H1 (cell line): ENCODE measurements at regions not wholly inside any gene's neighbourhood (a gene's known extent, or its start where the extent isn't known, plus 50 kb on each side); places are given as distances from the start of the nearest gene placed in this dataset.

Experiments used
- HDAC6 ChIP-seq: IDR thresholded peaks from one replicate; pipeline ENCODE4 v1.7.1; 2012; ENCODE audit warnings: low read depth, mild to moderate bottlenecking, inconsistent platforms, low read length, moderate library complexity

DNA sequence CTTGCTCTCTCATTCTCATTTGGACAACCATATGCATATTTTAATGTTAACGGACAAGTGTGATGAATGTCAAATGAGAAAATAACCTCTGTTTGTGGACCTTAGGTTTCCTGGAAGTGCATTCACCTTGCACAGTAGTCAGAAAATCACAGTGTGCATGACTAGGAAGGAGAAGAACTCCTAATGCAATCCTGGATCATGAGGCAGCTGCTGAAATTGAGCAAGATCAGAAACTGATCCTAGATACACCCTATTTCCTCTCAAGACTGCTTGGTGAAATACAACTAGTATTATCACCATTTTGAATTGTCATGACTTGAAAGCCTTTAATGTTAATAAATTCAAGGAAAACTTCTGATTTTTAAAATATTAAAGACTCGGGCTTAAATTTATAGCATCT, 1148.9 kb downstream of the STIM2 start (continued):
- TF ChIP-seq HDAC6 = no peak
- TF ChIP-seq, all 59 proteins: peak for 0
